Spleen (tissue), 11 donors: ENCODE measurements at regions not wholly inside any gene's neighbourhood (a gene's known extent, or its start where the extent isn't known, plus 50 kb on each side); places are given as distances from the start of the nearest gene placed in this dataset.
A peak's percentile ranks its signal among the peaks of the same experiment; 100 is the strongest.

Experiments
- DNase-seq: peaks from one replicate; pipeline ENCODE4 v3.0.0-alpha.2; 2020
- H3K27ac ChIP-seq, 8 donors: fragments of 200-600 bp; sonication (generic) in 7 of 8; 1 replicate in 4 of 8; 2 replicates in 4 of 8; pipeline versions ENCODE4 v1.5.0 to v1.8.0; 2016 to 2021; ENCODE audit warnings: inconsistent platforms in 4 of 8, mild to moderate bottlenecking in 4 of 8, moderate library complexity in 1 of 8
- H3K27me3 ChIP-seq, 7 donors: fragments of 200-600 bp; sonication (generic) in 6 of 7; replicated peaks in 1 of 7; 1 replicate in 4 of 7; 2 replicates in 3 of 7; pipeline versions ENCODE4 v1.5.0 to v1.8.0; 2016 to 2021; ENCODE audit warnings: inconsistent platforms in 3 of 7, mild to moderate bottlenecking in 1 of 7
- H3K36me3 ChIP-seq, 6 donors: fragments of 200-600 bp; sonication (generic) in 5 of 6; 1 replicate in 4 of 6; 2 replicates in 2 of 6; pipeline versions ENCODE4 v1.5.0 to v1.8.0; 2016 to 2021; ENCODE audit warnings: inconsistent platforms in 2 of 6
- H3K4me1 ChIP-seq, 6 donors: fragments of 200-600 bp; sonication (generic) in 5 of 6; 1 replicate in 3 of 6; 2 replicates in 3 of 6; pipeline versions ENCODE4 v1.5.0 to v1.8.0; 2016 to 2021; ENCODE audit warnings: inconsistent platforms in 3 of 6
- H3K4me3 ChIP-seq, 8 donors: fragments of 200-600 bp; sonication (generic) in 7 of 8; 1 replicate in 4 of 8; 2 replicates in 4 of 8; pipeline versions ENCODE4 v1.5.0 to v1.8.0; 2016 to 2021; ENCODE audit warnings: inconsistent platforms in 4 of 8, mild to moderate bottlenecking in 4 of 8, moderate library complexity in 2 of 8
- H3K9me3 ChIP-seq, 8 donors: fragments of 200-600 bp; sonication (generic) in 7 of 8; 1 replicate in 4 of 8; 2 replicates in 4 of 8; pipeline versions ENCODE4 v1.5.0 to v1.8.0; 2016 to 2021; ENCODE audit warnings: inconsistent platforms in 4 of 8
- CTCF ChIP-seq, 11 experiments: fragments of 200-600 bp in 7 of 11; fragments of 450-650 bp in 4 of 11; sonication (generic) in 4 of 11; IDR thresholded peaks in 8 of 11; conservative IDR thresholded peaks in 3 of 11; 1 replicate in 7 of 11; 2 replicates in 4 of 11; pipeline versions ENCODE4 v1.4.0 to v1.8.0; 2016 to 2021; ENCODE audit warnings: antibody characterized with exemption in 11 of 11, inconsistent platforms in 4 of 11, mild to moderate bottlenecking in 1 of 11
- POLR2A ChIP-seq, 3 donors: fragments of 450-650 bp; IDR thresholded peaks; one replicate each; pipeline ENCODE4 v1.5.1; 2017; ENCODE audit warnings: antibody characterized with exemption in 3 of 3, mild to moderate bottlenecking in 1 of 3
- POLR2AphosphoS5 ChIP-seq, 3 donors: sonication (generic); formaldehyde crosslinking; IDR thresholded peaks; one replicate each; pipeline ENCODE4 v1.5.1; 2017; ENCODE audit warnings: antibody characterized with exemption in 3 of 3
- WGBS, 5 donors: extraction: QIAGEN DNeasy Blood & Tissue Kit in 3 of 5; methylation state at CpG; one replicate each; pipeline versions ENCODE4 v1.1.5 to v1.1.7; 2013 to 2018; 5-methylcytosine and 5-hydroxymethylcytosine counted together
- intact Hi-C: fragments of 100-400 bp; cut with DNase I; formaldehyde crosslinking; loops from one replicate; pipeline ENCODE4 v1.15.0; 2023; ENCODE audit warnings: low total_unique reads
- donor health status: healthy with polysubstance abuse.
- donor health status: DM: no; HTN: no; CAD: no; lungs with moderate emphysema.
- donor health status: DM: no; HTN: no; CAD: no.
- donor health status: Bipolar disorder and iron deficiency.
- donor health status: healthy.
- donor health status: DM: no; HTN: no; CAD: no.
- donor health status: DM: yes; HTN: yes; CAD: no.

GRCh38 chr12:130031571-130032189 lies 127.9 kb upstream of the TMEM132D start:
- peak; percentile 80 for DNase-seq
- H3K27ac ChIP-seq, result no peak overlapping the region
- TF ChIP-seq POLR2AphosphoS5 (IDR thresholded peaks at IDR 0.05), result no peak
- no peak for TF ChIP-seq POLR2A (IDR thresholded peaks at IDR 0.05)
- peak; percentile 8 to 86 (median 64) for TF ChIP-seq CTCF (IDR thresholded peaks at IDR 0.05 in 8 of 11, conservative IDR thresholded peaks at IDR 0.05 in 3 of 11)
- no peaks in the 10 kb centered on the region for H3K36me3 ChIP-seq
- intact Hi-C loops, result no loop called here
- H3K9me3 ChIP-seq, result no peaks in the 10 kb centered on the region
- H3K27me3 ChIP-seq, result peaks cover 0 to 68% (median 4%) of the 10 kb centered on the region in 7 donors
- H3K4me1 ChIP-seq, result no peaks in the 10 kb centered on the region
- 18 to 24% (median 19%) methylated on average over 9 to 12 of the region's 12 CpGs for WGBS, 5 donors
- no peak overlapping the region for H3K4me3 ChIP-seq

GRCh38 chr12:130041983-130042812 lies 120.1 kb upstream of the FZD10 start:
- no peaks in the 10 kb centered on the region for H3K4me1 ChIP-seq
- no peaks in the 10 kb centered on the region for H3K36me3 ChIP-seq
- peaks cover 0 to 3% (median 0%) of the 10 kb centered on the region in 8 donors for H3K9me3 ChIP-seq
- DNase-seq, result peak; percentile 73
- TF ChIP-seq POLR2AphosphoS5 (IDR thresholded peaks at IDR 0.05) (no peak), POLR2A (IDR thresholded peaks at IDR 0.05) (no peak), CTCF (IDR thresholded peaks at IDR 0.05 in 8 of 11, conservative IDR thresholded peaks at IDR 0.05 in 3 of 11) (peak in 9 of 11 experiments; percentile 35 to 78 (median 64))
- no peak overlapping the region for H3K27ac ChIP-seq
- no peak overlapping the region for H3K4me3 ChIP-seq
- intact Hi-C loops, result no loop called here
- H3K27me3 ChIP-seq, result peaks cover 0 to 72% (median 25%) of the 10 kb centered on the region in 7 donors
- WGBS, 5 donors, result 19 to 24% (median 21%) methylated on average over 31 to 52 of the region's 52 CpGs

GRCh38 chr12:130043685-130044406 lies 118.4 kb upstream of the FZD10 start:
- Histone ChIP-seq H3K4me3 (no peak overlapping the region), H3K4me1 (peaks cover 0 to 5% (median 0%) of the 10 kb centered on the region in 6 donors), H3K36me3 (no peaks in the 10 kb centered on the region), H3K27me3 (peaks cover 0 to 73% (median 25%) of the 10 kb centered on the region in 7 donors), H3K27ac (no peak overlapping the region), H3K9me3 (peaks cover 0 to 3% (median 0%) of the 10 kb centered on the region in 8 donors)
- peak; percentile 48 for DNase-seq
- TF ChIP-seq CTCF (IDR thresholded peaks at IDR 0.05 in 8 of 11, conservative IDR thresholded peaks at IDR 0.05 in 3 of 11), result no peak
- no peak for TF ChIP-seq POLR2AphosphoS5 (IDR thresholded peaks at IDR 0.05)
- no peak for TF ChIP-seq POLR2A (IDR thresholded peaks at IDR 0.05)
- intact Hi-C loops, result no loop called here
- WGBS, 5 donors, result 65 to 79% (median 72%) methylated on average over 13 of the region's 13 CpGs
